BE2C (cell line): ENCODE measurements at regions not wholly inside any gene's neighbourhood (a gene's known extent, or its start where the extent isn't known, plus 50 kb on each side); places are given as distances from the start of the nearest gene placed in this dataset.

Experiments
- DNase-seq: peaks from one replicate; pipeline ENCODE4 v3.0.0-alpha.2; 2020
- H3K27me3 ChIP-seq: fragments of 250-450 bp; sonication (Bioruptor Pico); 2 replicates; pipeline ENCODE4 v1.5.1; 2020; ENCODE audit warnings: mild to moderate bottlenecking
- H3K36me3 ChIP-seq: fragments of 250-450 bp; sonication (Bioruptor Pico); 2 replicates; pipeline ENCODE4 v1.5.1; 2020; ENCODE audit warnings: mild to moderate bottlenecking
- H3K4me1 ChIP-seq: fragments of 250-450 bp; sonication (Bioruptor Pico); 2 replicates; pipeline ENCODE4 v1.5.1; 2020
- H3K4me3 ChIP-seq: 2 replicates; pipeline ENCODE4 v1.5.1; 2011; ENCODE audit warnings: low read depth, low read length
- H3K9me3 ChIP-seq: fragments of 250-450 bp; sonication (Bioruptor Pico); 2 replicates; pipeline ENCODE4 v1.5.1; 2020
- TF ChIP-seq, protein P1 (sequence below): IDR thresholded peaks from 2 replicates; pipeline ENCODE4 v1.5.1; 2012; ENCODE audit warnings: mild to moderate bottlenecking, low read depth, low read length

DNA sequence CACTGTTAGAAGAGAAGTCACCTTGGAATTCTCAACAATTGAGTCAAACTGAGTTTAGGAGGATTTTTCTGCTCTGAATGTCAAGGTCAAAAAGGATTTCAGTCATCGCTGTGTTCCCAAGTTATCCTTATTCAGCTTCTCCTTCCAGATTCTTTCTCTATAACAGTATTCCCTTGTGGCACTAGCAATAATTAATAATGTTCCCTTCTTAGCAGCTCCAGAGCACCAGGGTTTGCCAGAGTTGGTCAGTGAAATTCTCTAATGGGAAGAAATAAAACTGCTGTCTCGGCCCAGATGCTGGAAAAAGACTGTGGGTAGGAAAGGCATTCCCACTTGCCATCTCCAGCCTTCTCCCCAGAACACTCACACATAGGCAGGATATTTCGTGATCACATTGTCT is 836.0 kb upstream of the PIK3C3 start:
- Histone ChIP-seq H3K4me3 (no peak overlapping the region), H3K27me3 (no peaks in the 10 kb centered on the region), H3K4me1 (no peaks in the 10 kb centered on the region), H3K36me3 (no peaks in the 10 kb centered on the region), H3K9me3 (no peaks in the 10 kb centered on the region)
- TF ChIP-seq, protein P1, sequence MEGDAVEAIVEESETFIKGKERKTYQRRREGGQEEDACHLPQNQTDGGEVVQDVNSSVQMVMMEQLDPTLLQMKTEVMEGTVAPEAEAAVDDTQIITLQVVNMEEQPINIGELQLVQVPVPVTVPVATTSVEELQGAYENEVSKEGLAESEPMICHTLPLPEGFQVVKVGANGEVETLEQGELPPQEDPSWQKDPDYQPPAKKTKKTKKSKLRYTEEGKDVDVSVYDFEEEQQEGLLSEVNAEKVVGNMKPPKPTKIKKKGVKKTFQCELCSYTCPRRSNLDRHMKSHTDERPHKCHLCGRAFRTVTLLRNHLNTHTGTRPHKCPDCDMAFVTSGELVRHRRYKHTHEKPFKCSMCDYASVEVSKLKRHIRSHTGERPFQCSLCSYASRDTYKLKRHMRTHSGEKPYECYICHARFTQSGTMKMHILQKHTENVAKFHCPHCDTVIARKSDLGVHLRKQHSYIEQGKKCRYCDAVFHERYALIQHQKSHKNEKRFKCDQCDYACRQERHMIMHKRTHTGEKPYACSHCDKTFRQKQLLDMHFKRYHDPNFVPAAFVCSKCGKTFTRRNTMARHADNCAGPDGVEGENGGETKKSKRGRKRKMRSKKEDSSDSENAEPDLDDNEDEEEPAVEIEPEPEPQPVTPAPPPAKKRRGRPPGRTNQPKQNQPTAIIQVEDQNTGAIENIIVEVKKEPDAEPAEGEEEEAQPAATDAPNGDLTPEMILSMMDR: no peak
- DNase-seq: no peak

DNA sequence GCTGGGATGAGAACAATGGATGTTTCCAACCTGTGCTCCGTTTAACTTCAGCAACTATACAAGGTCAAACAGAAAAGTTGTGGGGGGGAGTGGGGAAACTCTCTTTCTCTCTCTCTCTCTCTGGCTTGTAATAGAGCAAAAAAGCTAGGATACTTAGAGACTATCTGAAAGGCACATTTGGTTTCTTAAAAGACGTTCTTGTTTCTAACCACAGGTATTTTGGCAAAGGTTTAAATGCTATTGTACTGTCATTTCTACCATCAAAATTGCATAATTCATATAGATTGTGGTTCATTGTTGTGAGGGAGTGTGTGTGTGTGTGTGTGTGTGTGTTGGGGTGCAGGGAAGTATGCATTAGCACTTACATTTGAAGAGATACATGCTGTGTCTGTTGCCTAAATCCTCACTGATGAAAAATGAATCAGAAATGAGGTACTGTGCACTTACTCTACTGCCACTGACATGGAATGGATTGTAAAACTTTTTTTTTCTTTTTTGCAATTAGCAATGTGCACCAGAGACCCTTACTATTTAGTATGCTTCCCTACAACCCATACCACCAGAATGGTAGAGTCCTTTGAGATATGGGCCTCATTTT is 841.0 kb upstream of the PIK3C3 start:
- no peaks in the 10 kb centered on the region for H3K27me3 ChIP-seq
- H3K4me1 ChIP-seq: no peaks in the 10 kb centered on the region
- no peak for DNase-seq
- H3K4me3 ChIP-seq: no peak overlapping the region
- TF ChIP-seq, protein P1: no peak
- no peaks in the 10 kb centered on the region for H3K9me3 ChIP-seq
- no peaks in the 10 kb centered on the region for H3K36me3 ChIP-seq

DNA sequence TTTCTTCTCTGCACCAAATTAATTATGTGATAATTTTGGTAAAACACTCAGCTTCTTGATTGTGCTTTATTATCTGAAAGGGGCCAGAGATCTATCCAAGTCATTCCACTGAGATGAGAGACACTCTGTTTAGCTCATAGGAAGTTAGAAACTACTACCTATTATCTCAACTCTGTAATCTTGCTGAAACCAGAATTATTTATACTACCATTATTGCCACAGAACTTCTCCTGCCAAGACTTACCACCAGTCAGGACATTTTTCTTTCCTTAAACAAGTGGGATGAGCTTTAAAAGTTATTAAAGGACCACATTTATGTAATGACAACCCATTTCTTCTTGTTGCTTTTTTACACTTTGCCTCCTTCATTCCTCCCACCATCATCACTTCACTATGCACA is 855.6 kb upstream of the PIK3C3 start:
- Histone ChIP-seq H3K4me3 (no peak overlapping the region), H3K36me3 (no peaks in the 10 kb centered on the region), H3K9me3 (no peaks in the 10 kb centered on the region), H3K4me1 (no peaks in the 10 kb centered on the region), H3K27me3 (no peaks in the 10 kb centered on the region)
- TF ChIP-seq, protein P1: no peak
- no peak for DNase-seq

DNA sequence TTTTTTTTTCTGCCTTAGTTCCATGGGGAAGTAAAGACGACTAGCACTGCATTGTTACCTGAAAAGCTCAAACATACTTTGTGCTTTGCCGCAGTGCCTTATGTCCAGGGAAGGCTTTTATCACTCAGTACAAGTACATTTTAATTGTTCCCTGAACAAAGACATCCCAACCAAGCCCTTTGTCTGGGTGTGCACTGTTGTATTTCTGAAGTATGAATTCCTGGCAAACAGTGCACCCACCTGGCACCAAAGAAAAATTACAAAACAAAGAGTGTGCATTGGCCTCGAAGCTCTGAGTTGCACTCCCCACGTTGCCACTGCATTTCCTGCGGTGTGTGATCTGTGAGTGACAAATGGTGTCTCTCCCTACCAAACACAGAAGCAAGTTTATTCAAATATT is 858.5 kb upstream of the PIK3C3 start:
- TF ChIP-seq, protein P1: no peak
- Histone ChIP-seq H3K9me3 (no peaks in the 10 kb centered on the region), H3K4me1 (no peaks in the 10 kb centered on the region), H3K27me3 (no peaks in the 10 kb centered on the region), H3K36me3 (no peaks in the 10 kb centered on the region), H3K4me3 (no peak overlapping the region)
- peak; percentile 1 for DNase-seq

DNA sequence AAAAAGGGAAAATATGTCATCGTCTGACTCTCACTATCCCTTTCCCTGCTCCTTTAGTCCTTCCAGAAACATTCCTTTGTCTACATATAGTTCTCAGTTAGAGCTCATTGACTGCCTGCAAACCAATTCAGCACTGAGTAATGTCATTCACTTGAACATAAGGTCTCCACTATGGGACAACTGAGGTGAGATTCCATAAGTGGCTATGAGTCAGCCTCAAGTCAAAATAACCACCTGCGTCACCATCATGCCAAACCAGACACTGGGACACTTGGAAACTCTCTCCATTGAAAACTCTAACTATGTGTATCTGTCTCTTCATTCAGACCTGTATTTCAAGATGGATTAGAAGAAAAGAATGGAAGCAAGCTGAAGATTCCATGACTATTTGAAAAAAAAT is 878.0 kb upstream of the PIK3C3 start:
- Histone ChIP-seq H3K27me3 (no peaks in the 10 kb centered on the region), H3K36me3 (no peaks in the 10 kb centered on the region), H3K4me1 (no peaks in the 10 kb centered on the region), H3K4me3 (no peak overlapping the region), H3K9me3 (no peaks in the 10 kb centered on the region)
- TF ChIP-seq, protein P1: no peak
- DNase-seq: no peak

DNA sequence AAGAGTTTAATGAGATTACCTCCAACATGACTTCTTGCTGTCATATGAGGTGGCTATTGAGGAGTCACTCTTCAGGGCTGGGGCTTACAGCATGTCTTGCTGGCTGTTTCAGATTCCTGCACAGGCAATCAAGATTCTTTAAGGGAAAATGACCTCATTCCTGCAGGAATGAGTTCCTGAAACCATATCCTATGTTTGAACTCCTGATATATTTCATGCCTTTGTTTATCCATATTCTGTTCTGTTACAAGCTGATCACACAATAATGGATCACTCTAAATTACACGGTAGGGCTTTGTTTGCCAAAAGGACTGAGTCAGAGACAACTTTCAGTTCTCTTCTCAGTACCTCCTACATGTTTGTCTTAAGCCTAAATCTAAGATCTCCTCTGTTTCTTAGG is 879.8 kb upstream of the PIK3C3 start:
- TF ChIP-seq, protein P1: no peak
- no peaks in the 10 kb centered on the region for H3K27me3 ChIP-seq
- H3K36me3 ChIP-seq: no peaks in the 10 kb centered on the region
- no peaks in the 10 kb centered on the region for H3K4me1 ChIP-seq
- H3K4me3 ChIP-seq: no peak overlapping the region
- no peak for DNase-seq
- no peaks in the 10 kb centered on the region for H3K9me3 ChIP-seq
